Neural progenitor cell (in vitro differentiated cells): ENCODE measurements at regions not wholly inside any gene's neighbourhood (a gene's known extent, or its start where the extent isn't known, plus 50 kb on each side); places are given as distances from the start of the nearest gene placed in this dataset.

Source experiments
- EZH2 ChIP-seq: fragments of 200-600 bp; sonication (generic); IDR thresholded peaks from 2 replicates; pipeline ENCODE4 v1.6.1; 2017; ENCODE audit warnings: antibody characterized with exemption, mild to moderate bottlenecking, moderate library complexity
- EZH2phosphoT487 ChIP-seq: fragments of 200-600 bp; sonication (generic); IDR thresholded peaks from 2 replicates; pipeline ENCODE4 v1.6.1; 2017; ENCODE audit warnings: antibody characterized with exemption
- TF ChIP-seq, protein P1 (sequence below): fragments of 200-600 bp; sonication (generic); IDR thresholded peaks from 2 replicates; pipeline ENCODE4 v1.5.1; 2017; ENCODE audit warnings: antibody characterized with exemption, mild to moderate bottlenecking

DNA sequence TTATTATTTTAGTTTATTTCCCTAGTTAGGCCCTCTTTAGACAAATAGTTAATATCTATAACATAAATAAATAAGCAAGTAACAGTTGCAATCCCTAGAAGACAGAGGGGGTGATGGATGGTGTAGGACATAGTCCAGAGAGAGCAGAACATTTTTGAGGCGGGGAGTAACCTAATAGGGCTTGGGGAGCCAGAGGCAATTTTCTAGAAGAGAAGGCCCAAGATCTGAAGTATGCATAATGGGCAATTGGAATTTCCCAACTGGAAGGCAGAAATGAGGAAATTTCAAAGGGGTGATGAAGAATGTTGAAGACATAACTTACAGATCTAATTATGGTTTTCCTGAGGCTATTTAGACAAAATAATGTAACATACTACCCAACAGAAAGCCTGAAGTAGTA lies 525.7 kb downstream of the TUSC7 start:
- TF ChIP-seq, protein P1, sequence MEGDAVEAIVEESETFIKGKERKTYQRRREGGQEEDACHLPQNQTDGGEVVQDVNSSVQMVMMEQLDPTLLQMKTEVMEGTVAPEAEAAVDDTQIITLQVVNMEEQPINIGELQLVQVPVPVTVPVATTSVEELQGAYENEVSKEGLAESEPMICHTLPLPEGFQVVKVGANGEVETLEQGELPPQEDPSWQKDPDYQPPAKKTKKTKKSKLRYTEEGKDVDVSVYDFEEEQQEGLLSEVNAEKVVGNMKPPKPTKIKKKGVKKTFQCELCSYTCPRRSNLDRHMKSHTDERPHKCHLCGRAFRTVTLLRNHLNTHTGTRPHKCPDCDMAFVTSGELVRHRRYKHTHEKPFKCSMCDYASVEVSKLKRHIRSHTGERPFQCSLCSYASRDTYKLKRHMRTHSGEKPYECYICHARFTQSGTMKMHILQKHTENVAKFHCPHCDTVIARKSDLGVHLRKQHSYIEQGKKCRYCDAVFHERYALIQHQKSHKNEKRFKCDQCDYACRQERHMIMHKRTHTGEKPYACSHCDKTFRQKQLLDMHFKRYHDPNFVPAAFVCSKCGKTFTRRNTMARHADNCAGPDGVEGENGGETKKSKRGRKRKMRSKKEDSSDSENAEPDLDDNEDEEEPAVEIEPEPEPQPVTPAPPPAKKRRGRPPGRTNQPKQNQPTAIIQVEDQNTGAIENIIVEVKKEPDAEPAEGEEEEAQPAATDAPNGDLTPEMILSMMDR = no peak
- no peak for TF ChIP-seq EZH2
- no peak for TF ChIP-seq EZH2phosphoT487
